AG04450 (cell line): ENCODE measurements at regions not wholly inside any gene's neighbourhood (a gene's known extent, or its start where the extent isn't known, plus 50 kb on each side); places are given as distances from the start of the nearest gene placed in this dataset.

Experiments used
- CTCF ChIA-PET: fragments of 300-600, 350-600 bp; formaldehyde crosslinking; extraction: SDS; loops from one replicate; lab custom pipeline; 2022; ENCODE audit warnings: antibody characterized with exemption, inconsistent platforms; lab: Charles Lee
- POLR2A ChIA-PET: fragments of 350-600 bp; formaldehyde crosslinking; extraction: SDS; loops from one replicate; lab custom pipeline; 2021; ENCODE audit warnings: antibody characterized with exemption, inconsistent platforms; lab: Yijun Ruan, JAX
- DNase-seq: peaks from one replicate; pipeline ENCODE4 v3.0.0-alpha.2; 2011; ENCODE audit warnings: low read depth, low spot score
- H3K27ac ChIP-seq: one replicate; pipeline ENCODE4 v1.5.1; 2012; ENCODE audit warnings: low read depth, low read length, control low read depth
- H3K27me3 ChIP-seq: one replicate; pipeline ENCODE4 v1.6.0; 2012; ENCODE audit warnings: low read length; ENCODE audit not compliant: control insufficient read depth, insufficient read depth
- H3K4me3 ChIP-seq: 2 replicates; pipeline ENCODE4 v1.5.1; 2011; ENCODE audit warnings: mild to moderate bottlenecking, low read depth, low read length, control low read depth
- H3K9me3 ChIP-seq: 2 replicates; pipeline ENCODE4 v1.5.1; 2012; ENCODE audit warnings: low read length; ENCODE audit not compliant: control insufficient read depth, insufficient read depth
- CTCF ChIP-seq: IDR thresholded peaks from 2 replicates; pipeline ENCODE4 v1.5.1; 2011; ENCODE audit warnings: low read depth, low read length, control low read depth, inconsistent platforms

GRCh38 chr5:152290181-152290580, 114.9 kb downstream of the NMUR2 start:
- Histone ChIP-seq H3K9me3 (no peaks in the 10 kb centered on the region), H3K4me3 (no peak overlapping the region), H3K27ac (no peak overlapping the region), H3K27me3 (no peaks in the 10 kb centered on the region)
- TF ChIP-seq CTCF, result no peak
- no peak for DNase-seq
- ChIA-PET POLR2A (no interaction called here), CTCF (no interaction called here)

- TF ChIP-seq CTCF, result no peak
- POLR2A ChIA-PET, result no interaction called here
- DNase-seq, result no peak
Observed at GRCh38 chr5:152288917-152289595, 116.0 kb downstream of the NMUR2 start.

GRCh38 chr5:152288499-152288898, 116.6 kb downstream of the NMUR2 start:
- TF ChIP-seq CTCF, result no peak
- no peaks in the 10 kb centered on the region for H3K9me3 ChIP-seq
- no peak overlapping the region for H3K27ac ChIP-seq
- H3K4me3 ChIP-seq, result no peak overlapping the region
- no peaks in the 10 kb centered on the region for H3K27me3 ChIP-seq
- ChIA-PET CTCF (no interaction called here), POLR2A (no interaction called here)
- no peak for DNase-seq

More at GRCh38 chr5:152288917-152289595, 116.0 kb downstream of the NMUR2 start:
- Histone ChIP-seq H3K27me3 (no peaks in the 10 kb centered on the region), H3K9me3 (no peaks in the 10 kb centered on the region), H3K4me3 (no peak overlapping the region), H3K27ac (no peak overlapping the region)
- CTCF ChIA-PET, result no interaction called here

- H3K9me3 ChIP-seq, result no peaks in the 10 kb centered on the region
- no peaks in the 10 kb centered on the region for H3K27me3 ChIP-seq
- no peak for TF ChIP-seq CTCF
- POLR2A ChIA-PET, result no interaction called here
- no peak overlapping the region for H3K27ac ChIP-seq
- no peak overlapping the region for H3K4me3 ChIP-seq
- CTCF ChIA-PET, result no interaction called here
- DNase-seq, result no peak
Observed at GRCh38 chr5:152285764-152286163, 119.3 kb downstream of the NMUR2 start.

- no peak overlapping the region for H3K4me3 ChIP-seq
- no peak for DNase-seq
- H3K27me3 ChIP-seq, result no peaks in the 10 kb centered on the region
- ChIA-PET CTCF (no interaction called here), POLR2A (no interaction called here)
- no peaks in the 10 kb centered on the region for H3K9me3 ChIP-seq
- H3K27ac ChIP-seq, result no peak overlapping the region
- no peak for TF ChIP-seq CTCF
Observed at GRCh38 chr5:152282331-152282730, 122.7 kb downstream of the NMUR2 start.
